Lower leg skin (tissue), 4 donors: ENCODE measurements at regions not wholly inside any gene's neighbourhood (a gene's known extent, or its start where the extent isn't known, plus 50 kb on each side); places are given as distances from the start of the nearest gene placed in this dataset.
"Not testable (repeated sequence)": the region's sequence is repeated elsewhere in the genome, so short reads cannot be mapped to it uniquely, and the experiment has no call there.

ENCODE experiments used
- DNase-seq, 2 donors: peaks; one replicate each; pipeline ENCODE4 v3.0.0-alpha.2; 2019; ENCODE audit warnings: low spot score in 2 of 2
- H3K4me3 ChIP-seq: fragments of 200-600 bp; sonication (generic); 2 replicates; pipeline ENCODE4 v1.5.1; 2017; ENCODE audit warnings: mild to moderate bottlenecking, low read depth; ENCODE audit not compliant: poor library complexity, severe bottlenecking
- POLR2A ChIP-seq, 2 donors: fragments of 450-650 bp; IDR thresholded peaks; one replicate each; pipeline ENCODE4 v1.6.1; 2016 to 2017; ENCODE audit warnings: antibody characterized with exemption in 2 of 2, mild to moderate bottlenecking in 1 of 2, moderate library complexity in 1 of 2
- WGBS, 2 donors: methylation state at CpG; one replicate each; pipeline ENCODE4 v1.1.5; 2018; 5-methylcytosine and 5-hydroxymethylcytosine counted together
- intact Hi-C: fragments of 100-400 bp; cut with DNase I; formaldehyde crosslinking; loops from one replicate; pipeline ENCODE4 v1.15.0; 2023; ENCODE audit warnings: low total_unique reads
- TF ChIP-seq, protein P1 (sequence below), 3 donors: fragments of 450-650 bp; IDR thresholded peaks; one replicate each; pipeline ENCODE4 v1.5.1; 2016; ENCODE audit warnings: antibody characterized with exemption in 3 of 3, mild to moderate bottlenecking in 3 of 3, moderate library complexity in 2 of 3

DNA sequence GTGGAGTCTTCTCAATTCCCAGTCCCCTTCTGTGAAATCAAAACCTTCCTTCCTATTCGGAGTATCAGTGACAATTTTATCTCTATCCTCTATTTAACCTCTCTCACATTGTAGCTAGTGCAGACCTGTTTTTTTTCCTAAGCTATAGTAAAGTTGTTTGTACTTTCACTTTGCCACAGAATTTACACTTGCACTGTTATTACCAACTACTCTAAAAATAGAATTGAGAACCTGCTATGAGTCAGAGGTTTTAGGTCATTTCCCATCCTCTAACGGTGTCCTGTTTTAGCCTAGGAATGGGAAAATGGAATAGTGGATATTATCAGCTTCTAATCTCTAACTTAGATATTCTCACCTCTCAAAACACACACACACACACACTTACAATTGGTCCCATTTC lies 862.7 kb downstream of the NCAM2 start:
- intact Hi-C loops, result no loop called here
- no peak overlapping the region for H3K4me3 ChIP-seq
- WGBS, 2 donors, result 36 to 37% methylated on average over 2 of the region's 2 CpGs
- DNase-seq, result no peak
- TF ChIP-seq, protein P1, sequence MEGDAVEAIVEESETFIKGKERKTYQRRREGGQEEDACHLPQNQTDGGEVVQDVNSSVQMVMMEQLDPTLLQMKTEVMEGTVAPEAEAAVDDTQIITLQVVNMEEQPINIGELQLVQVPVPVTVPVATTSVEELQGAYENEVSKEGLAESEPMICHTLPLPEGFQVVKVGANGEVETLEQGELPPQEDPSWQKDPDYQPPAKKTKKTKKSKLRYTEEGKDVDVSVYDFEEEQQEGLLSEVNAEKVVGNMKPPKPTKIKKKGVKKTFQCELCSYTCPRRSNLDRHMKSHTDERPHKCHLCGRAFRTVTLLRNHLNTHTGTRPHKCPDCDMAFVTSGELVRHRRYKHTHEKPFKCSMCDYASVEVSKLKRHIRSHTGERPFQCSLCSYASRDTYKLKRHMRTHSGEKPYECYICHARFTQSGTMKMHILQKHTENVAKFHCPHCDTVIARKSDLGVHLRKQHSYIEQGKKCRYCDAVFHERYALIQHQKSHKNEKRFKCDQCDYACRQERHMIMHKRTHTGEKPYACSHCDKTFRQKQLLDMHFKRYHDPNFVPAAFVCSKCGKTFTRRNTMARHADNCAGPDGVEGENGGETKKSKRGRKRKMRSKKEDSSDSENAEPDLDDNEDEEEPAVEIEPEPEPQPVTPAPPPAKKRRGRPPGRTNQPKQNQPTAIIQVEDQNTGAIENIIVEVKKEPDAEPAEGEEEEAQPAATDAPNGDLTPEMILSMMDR (IDR thresholded peaks at IDR 0.05), result no peak
- TF ChIP-seq POLR2A (IDR thresholded peaks at IDR 0.05), result no peak

DNA sequence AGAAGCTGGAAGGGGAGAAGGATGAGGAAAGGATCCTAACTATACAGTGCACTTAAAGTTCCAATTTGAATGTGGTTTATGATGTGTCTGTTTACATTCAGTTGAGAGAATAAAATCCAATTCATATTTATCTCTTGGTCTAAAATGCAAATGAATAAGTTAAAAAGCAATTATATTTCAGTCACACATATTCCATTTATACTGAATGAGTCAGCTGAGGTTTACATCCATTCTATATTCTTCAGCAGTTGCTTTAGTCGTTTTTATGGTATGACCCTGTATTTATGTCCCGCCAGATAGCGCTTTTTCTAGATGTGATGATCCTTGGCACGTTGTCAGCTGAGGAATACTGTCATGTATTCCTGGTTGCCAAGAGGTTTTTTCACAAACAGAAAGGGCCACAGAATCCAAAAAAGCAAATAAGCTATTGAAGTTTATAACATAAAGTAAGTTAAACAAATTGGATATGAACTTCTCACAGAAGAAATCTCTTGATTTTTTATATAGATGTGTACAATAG lies 866.2 kb downstream of the NCAM2 start:
- 44 to 55% methylated on average over 4 of the region's 4 CpGs for WGBS, 2 donors
- DNase-seq, result no peak
- TF ChIP-seq, protein P1 (IDR thresholded peaks at IDR 0.05), result no peak
- no peak for TF ChIP-seq POLR2A (IDR thresholded peaks at IDR 0.05)
- no peak overlapping the region for H3K4me3 ChIP-seq
- intact Hi-C loops, result no loop called here

DNA sequence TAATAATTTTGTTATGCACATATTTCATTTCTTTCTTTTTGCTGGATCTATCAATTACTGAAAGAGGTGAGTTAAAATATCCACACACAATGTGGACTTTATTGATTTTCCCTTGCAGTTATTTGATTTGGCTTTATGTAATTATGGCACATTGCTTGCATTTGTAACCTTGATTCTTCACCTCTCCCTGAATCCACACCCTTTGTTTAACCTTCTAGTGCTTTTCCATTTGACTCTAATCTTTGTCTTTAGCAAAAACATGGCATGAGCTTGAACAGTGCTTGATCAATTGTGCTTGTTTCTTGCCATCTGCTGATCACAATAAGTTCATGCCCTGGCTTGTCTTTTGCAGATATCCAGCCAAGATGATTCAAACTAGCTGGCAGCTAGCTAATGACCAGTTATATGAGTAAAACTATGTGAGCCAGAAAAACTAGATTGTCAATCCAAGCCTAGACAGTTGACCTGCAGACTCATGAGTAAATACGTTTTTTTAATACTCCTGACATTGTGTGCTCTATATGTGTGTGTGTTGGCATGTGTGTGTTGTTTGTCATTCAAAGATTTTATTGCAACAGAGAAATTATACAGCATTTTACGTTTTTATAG lies 899.2 kb downstream of the NCAM2 start:
- TF ChIP-seq, protein P1 (IDR thresholded peaks at IDR 0.05), result no peak
- no peak for TF ChIP-seq POLR2A (IDR thresholded peaks at IDR 0.05)
- H3K4me3 ChIP-seq, result no peak overlapping the region
- 30 to 39% methylated on average over 2 of the region's 2 CpGs for WGBS, 2 donors
- DNase-seq, result no peak
- intact Hi-C loops, result no loop called here

DNA sequence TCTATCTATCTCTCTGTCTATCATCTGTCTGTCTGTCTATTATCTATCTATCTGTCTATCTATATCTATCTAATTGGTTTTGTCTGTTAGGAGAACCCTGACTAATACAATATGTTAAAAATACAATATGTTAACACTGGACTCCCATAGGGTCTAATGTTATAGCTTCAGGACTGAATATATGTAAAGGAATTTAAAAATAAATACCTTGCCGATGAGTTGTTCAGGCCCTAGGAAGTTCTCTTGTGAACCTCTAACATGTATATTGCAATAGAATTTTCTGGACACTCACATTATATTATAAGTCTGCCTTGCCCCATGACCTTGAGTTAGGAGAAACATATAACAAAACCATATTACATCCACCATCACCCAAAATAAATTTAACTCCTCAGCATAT lies 900.6 kb downstream of the NCAM2 start:
- WGBS, 2 donors, result 97 to 98% methylated on average over 1 of the region's 1 CpG
- TF ChIP-seq, protein P1 (IDR thresholded peaks at IDR 0.05), result no peak
- no peak for TF ChIP-seq POLR2A (IDR thresholded peaks at IDR 0.05)
- no peak overlapping the region for H3K4me3 ChIP-seq
- intact Hi-C loops, result no loop called here
- no peak for DNase-seq

DNA sequence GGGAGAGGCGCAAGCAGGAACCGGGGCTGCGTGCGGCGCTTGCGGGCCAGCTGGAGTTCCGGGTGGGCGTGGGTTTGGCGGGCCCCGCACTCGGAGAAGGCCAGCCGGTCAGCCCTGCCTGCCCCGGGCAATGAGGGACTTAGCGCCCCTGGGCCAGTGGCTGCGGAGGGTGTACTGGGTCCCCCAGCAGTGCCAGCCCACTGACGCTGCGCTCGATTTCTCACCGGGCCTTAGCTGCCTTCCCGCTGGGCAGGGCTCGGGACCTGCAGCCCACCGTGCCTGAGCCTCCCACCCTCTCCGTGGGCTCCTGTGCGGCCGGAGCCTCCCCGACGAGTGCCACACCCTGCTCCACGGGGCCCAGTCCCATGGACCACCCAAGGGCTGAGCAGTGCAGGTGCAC lies 904.2 kb downstream of the NCAM2 start:
- H3K4me3 ChIP-seq, intact Hi-C loops, DNase-seq: not testable (repeated sequence)
- WGBS, 2 donors, result 93 to 94% methylated on average over 22 to 27 of the region's 28 CpGs

DNA sequence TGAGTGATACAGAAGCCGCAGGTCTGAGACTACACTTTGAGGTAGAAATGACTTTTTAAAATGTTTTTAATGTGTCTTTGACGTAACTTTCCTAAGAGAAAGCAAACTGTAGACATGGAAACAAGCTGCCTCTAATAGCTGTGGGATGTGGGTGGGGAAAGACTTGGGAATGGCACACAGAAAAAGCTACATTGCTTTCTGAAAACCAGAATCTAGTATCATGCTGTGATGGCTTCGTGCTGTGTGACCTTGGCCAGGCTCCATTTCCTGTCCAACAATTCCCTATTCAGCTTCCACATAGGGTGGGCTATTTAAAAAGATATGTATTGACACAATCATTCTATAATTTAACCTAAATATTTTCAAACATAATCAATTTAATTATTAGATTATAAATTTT lies 909.1 kb downstream of the NCAM2 start:
- no peak overlapping the region for H3K4me3 ChIP-seq
- intact Hi-C loops, result no loop called here
- 58 to 61% methylated on average over 3 of the region's 3 CpGs for WGBS, 2 donors
- DNase-seq, result no peak
- no peak for TF ChIP-seq POLR2A (IDR thresholded peaks at IDR 0.05)
- TF ChIP-seq, protein P1 (IDR thresholded peaks at IDR 0.05), result no peak
